HG02970 (cell line): ENCODE measurements at regions not wholly inside any gene's neighbourhood (a gene's known extent, or its start where the extent isn't known, plus 50 kb on each side); places are given as distances from the start of the nearest gene placed in this dataset.

Experiments used
- ATAC-seq: cut with Tn5 transposase; IDR thresholded peaks from one replicate; pipeline ENCODE4 v1.9.1; 2021; ENCODE audit warnings: mild to moderate bottlenecking, moderate library complexity, moderate number of reproducible peaks; ENCODE audit not compliant: unreplicated experiment, low FRiP score

DNA sequence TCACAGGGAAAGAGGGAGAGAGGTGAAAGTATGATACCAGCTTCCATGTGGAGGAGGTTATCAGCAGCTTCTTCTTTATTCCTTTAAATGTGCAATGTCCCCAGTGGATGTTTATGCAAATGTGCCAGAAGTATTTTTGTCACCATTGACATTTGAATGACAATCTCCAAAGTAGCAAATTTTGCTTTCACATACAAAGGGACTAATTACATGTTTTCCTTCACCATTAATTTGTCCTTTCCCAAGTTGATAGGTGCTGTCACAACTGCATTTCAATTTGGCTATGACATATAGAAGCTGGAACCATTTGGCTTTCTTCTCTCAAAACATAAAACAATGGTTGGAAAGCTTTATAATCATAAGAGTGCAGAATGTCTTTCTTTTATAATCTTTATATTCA lies 469.0 kb upstream of the NWD2 start:
- no peak for ATAC-seq

DNA sequence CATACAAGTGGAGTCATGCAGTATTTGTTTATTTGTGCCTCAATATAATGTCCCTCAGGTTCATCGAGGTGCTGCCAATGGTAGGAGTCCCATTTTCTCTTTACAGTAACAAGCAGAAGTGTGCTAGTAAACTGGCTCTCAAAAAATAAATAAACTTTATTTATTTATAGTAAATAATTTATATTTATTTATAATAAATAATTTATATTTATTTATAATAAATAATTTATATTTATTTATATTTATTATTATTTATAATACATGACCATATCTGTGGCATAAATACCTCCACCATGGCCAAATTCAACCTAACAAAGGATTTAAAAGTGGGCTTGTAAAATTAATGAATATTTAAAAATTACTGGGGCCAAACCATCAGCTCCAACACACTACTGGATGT lies 464.9 kb upstream of the NWD2 start:
- no peak for ATAC-seq

DNA sequence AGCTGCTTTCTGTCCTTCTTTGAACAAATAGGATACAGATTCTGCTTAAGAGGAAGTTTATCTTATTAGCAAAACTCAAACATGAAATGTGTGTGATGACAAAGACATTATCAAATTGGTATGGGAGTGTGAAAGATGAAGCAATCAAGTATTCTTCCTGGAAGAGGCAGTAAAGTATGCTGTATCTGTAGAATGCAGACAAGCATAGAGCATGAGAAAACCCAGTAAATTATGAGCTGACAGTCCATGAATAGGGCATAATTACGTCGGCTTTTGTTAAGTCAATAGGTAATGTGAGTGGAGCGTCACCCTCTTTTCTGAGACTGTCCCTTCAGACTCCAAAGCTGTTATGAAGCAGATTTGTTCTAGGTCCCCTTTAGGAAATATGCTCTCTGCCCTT lies 458.6 kb upstream of the NWD2 start:
- no peak for ATAC-seq

DNA sequence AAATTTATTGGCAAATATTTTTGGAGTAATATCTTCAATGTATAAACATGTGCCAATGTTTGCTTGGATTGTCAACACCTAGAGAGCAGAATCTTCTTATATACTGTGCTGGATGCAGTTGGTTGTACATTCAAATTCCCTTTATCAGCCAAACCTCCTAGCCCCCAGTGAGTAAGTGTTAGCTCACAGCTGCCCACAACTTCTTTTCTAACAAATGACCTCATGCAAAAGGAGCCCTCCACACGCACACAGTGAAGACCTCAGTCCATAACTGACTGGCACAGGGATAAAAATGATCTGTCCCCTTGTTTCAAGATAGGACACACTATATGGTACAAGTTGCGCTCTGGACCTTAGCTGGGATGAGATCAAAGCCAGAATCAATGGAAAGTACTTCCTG lies 458.0 kb upstream of the NWD2 start:
- no peak for ATAC-seq

DNA sequence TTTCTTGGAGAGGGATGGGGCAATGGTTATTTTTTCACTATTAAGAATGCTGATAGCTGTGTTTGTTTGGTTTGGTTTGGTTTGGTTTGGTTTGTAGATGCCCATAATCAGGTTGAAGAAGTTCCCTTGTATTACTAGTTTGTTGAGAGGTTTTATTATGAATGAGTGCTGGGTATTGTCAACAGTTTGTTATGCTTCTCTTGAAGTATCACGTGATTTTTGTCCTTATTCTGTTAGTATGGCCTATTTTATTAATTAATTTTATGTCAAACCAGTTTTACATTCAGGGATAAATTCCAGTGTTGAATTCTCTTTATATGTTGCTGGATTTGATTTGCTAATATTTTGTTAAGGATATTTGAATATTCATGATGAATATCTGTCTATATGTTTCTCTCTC lies 449.8 kb upstream of the NWD2 start:
- no peak for ATAC-seq

DNA sequence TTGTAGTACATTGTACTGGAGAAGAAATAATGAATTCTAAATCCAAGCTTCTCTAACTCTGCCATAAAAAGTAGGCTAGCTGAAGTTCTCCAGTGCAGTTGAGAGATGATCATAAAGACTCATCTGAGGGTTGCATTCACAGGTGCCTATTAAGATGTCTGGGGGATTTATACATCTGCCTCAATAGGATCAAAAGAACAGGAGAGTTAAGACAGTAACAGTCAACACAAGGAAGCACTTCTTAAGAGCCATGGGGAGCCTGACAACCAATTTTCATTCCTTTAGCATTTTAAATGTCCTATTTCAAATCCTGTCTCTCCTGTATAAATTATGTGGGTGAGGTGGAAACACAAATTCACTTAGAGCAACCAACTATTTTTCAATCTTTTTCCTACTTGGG lies 432.4 kb upstream of the NWD2 start:
- ATAC-seq: no peak

DNA sequence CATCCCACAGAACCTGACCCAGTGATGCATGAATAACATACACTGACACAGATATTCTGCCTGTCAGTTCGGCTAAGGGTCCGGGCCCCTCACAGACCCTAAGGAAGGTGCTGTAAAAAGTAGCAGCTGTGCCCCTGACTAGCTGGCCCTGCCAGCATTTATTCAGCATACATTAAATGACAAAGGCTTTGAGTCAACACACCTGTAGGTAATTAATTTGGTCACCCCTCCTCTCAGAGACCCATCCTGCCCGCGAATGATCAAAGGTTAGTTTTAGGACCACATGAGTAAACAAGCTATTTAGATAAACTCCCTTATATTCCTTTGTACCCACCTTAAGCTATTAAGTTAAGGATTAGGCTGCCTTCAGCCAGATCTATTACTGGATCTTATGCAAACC lies 429.0 kb upstream of the NWD2 start:
- ATAC-seq: no peak

DNA sequence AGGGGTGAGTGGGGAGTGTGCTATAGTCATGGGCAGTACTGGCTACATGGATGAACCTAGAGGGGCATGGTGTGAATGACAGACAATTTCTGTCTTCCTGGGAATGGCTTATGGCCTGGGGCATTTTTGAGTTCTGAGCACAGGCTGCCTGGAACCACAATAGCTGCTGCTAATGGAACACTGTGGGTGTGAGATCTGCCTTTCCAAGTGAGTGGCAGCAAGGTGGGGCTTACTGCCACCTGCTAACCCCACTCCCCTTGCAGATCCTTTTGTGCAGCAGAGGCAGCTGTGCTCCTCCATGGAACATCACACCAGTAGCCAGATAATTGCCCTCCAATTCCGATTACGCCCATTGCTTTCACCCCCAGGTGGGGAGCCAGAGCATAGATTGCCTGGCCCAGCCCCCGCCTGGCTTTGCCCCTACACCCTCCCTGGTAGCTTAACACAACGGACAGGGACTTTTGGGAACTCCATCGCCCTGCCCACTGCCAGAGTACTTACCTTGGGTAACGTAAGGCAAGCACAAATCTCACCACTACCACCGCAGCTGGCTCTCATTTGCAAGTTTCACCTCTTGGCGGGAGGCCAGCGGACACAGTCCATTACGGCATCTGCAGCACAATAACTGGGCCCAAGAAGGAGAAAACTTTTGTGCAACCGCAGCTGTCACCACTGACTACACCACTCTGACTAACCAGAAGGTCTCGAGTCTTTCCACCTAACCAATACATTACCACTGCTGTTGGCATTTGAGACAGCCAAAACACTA lies 421.2 kb upstream of the NWD2 start:
- no peak for ATAC-seq

DNA sequence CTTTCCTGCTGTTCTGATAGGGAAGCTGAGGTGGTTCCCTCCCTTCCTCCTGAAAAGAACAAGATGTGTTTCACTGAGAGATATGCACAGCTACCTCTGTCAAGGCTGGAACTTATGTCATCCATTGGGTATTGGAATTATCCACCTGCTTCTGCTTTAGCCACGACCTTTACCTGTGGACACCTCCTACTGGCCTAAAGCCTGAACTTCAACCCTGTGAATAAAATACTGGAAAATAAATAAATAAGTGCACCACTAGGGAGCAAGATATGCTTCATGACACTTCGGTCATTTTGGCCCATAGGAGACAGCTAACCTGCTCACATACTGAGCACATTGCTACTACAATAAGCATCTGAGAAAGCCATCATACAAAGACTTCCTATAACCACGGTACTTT lies 419.9 kb upstream of the NWD2 start:
- no peak for ATAC-seq

DNA sequence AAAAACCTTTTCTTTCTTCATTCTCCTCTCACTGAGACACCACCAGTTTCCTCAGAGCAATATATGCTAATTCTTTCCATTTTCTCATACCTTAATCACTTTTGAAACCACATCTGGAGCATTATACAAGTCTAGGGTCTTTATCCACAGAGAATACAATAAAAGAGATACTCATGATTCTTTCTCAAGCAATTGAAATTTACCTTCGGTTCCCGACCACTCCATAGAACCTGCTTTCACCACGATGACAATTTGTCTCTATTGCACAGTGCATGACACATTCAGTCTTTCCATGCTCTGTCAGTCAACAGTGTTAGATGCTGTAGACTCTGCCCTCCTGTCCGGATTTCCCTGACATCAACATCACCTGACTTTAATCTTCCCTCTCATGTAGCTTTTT lies 409.3 kb upstream of the NWD2 start:
- ATAC-seq: no peak

DNA sequence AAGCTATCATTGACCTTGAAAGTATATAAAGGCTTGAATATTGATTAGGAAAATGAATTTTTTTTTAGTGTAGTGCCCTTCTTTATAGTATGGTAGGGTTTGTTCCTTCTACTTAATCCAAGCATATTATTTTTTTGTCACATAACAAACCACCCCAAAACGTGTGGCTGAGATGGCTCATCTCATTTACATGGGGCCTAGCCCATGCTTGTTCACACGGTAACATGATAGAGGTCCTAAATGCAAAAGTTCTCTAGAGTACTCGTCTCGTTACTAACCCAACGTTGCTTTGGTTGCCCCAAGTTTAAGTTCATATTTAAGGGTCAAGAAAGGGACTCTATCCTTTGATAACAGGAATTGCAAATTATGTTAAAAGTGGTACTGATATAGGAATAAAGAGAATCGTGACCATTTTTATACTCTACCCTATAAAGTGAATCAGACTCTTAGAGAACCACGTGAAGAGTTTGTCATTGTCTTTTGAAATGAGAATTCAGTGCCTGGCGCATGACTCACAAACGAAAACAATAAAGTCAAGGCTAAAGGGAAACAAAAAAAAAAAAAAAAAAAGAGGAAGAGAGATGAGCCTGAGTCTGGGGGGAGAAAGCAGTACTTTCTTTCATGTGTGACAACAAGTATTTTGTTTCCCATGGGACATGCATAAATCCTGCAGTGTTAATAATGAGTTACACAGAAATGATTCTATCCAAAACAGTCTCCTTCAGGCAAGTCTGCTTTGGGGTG lies 402.8 kb upstream of the NWD2 start:
- no peak for ATAC-seq

DNA sequence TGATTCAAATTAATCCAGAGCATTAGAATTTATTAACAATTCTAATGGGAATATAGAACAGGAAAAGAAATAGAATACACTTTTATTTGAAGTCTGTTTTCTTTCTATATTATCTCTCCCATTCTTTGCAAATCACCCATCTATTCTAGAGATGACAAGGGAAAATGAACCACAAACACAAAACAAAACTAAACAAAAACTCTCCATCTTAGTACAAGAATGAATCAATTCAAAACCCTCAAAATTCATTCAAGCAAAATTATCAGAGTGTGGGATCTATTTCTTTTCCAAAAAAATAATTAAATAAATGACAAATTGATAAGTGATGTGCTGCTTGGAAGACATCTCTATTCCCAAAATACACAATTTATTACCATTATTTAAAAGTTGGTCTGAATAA lies 400.1 kb upstream of the NWD2 start:
- no peak for ATAC-seq

DNA sequence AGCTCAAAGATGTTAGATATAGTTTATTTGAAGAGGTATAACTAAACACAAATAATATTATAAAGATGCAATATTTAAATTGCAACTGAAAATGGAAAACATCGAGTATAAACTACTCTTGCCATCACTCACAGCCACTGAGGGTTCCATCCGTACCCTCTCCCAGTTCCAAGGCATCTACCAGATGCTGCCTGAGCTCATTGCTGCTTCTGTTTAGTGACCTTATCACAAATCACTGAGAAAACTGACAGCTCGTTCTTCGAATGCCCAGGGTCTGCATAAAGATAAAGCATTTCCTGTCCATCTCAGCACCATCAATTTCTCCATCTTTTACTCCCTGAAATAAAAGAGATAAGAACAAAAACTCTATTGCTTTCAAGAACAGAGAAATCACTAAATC lies 391.7 kb upstream of the NWD2 start:
- no peak for ATAC-seq

DNA sequence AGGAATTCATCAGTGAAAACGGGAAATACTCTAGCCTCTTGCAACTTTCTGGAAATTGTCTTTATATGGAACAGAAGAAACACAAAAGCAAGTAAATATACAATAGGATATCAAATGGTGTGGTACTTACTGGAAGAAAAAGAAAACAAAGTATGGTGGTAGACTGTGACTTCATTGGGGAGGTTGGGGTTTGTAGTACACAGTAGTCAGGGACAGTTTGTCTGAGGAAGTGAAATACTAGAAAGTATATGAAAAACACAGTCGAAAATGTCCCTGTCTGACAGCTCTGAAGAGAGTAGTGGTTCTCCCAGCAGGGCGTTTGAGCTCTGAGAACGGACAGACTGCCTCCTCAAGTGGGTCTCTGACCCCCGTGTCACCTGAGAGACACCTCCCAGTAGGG lies 390.0 kb upstream of the NWD2 start:
- ATAC-seq: no peak

DNA sequence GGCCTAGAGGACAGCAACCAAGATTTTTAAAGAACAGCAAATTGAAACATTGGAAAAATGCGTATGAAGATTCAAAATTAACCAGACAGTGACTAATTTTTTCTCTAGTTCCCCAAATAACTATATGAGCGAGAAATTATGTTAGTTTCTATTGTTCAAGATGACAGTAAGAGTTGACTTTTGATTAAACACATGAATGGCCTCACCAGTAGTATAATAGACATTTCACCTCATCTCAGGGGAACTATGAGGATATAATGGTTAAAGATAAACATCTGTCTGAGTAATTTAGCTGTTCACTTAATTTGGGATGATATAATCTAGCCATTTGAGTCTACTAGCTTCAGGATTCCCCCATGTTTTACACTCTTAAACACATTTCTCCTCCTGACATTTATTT lies 380.9 kb upstream of the NWD2 start:
- no peak for ATAC-seq

DNA sequence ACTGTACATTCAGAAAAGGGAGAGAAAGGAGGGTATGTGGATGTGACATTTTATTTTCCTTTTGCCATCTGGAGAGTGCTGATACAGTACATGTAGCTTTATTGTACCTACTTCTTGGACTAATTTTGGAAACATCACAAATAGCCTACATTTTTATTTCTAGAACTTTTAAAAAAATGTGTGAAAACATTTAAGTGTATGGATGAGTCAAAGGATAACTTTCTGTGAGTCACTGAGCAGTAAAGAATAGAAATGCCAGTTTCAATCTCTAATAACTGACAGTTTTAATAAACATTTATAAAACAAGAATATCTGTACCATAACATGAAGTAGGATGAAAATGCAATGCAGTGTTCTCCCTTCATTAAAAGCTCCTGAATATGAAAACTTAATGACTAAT lies 374.4 kb upstream of the NWD2 start:
- no peak for ATAC-seq

DNA sequence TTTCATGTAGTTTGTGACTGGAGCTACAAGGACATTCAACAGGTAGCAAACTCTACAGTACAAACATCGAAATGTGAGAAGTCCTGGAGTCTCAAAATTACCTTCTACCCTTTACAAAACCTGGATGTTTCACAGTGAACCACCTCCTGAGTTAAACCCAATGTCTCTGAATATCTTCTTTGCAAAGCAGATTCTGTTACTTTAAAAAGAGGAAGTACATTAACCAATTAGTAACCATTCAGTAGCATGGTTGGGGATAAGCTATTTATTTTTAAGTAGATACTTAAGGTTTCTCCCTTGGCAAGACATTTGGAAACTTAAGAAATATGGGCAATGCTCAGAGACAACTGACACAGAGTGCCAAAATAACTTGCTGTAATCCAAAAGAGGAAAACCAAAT lies 371.9 kb upstream of the NWD2 start:
- no peak for ATAC-seq

DNA sequence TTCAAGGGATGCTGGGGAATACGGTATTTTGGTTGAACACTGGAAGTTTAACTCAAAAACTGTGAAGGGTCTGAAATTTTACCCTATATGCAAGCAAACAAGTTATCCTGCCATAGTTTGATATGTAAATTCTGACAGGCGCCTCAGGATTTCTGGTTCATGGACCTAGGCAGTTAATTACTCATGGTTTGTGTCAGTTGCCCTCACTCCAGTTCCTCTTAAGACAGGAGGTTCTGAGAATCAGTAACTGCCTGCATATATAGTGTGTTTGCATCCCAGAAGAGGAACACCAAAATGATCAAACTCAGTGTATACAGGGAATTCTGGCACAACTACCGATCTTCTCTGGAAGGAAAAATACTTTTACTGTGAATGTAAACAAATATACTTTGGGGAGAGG lies 360.4 kb upstream of the NWD2 start:
- no peak for ATAC-seq

DNA sequence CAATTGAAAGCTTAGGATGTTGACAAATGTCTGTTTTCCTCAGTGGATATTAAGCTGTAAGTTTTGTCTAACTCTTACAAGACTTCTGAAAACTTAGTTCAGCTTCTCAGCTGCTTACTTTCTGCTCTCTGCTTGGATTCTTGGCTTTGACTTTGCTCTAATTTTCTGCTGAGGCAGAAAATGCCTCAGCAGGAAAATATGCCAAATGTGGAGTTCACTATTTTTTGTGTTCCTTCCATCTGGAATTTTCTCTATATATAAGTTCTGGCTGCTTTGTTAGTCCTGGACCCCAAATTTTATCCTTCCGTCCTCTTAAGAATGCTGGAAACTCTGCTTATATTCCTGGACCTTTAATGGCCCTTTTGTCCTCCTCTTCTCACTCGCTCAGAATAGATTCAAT lies 352.6 kb upstream of the NWD2 start:
- ATAC-seq: no peak

DNA sequence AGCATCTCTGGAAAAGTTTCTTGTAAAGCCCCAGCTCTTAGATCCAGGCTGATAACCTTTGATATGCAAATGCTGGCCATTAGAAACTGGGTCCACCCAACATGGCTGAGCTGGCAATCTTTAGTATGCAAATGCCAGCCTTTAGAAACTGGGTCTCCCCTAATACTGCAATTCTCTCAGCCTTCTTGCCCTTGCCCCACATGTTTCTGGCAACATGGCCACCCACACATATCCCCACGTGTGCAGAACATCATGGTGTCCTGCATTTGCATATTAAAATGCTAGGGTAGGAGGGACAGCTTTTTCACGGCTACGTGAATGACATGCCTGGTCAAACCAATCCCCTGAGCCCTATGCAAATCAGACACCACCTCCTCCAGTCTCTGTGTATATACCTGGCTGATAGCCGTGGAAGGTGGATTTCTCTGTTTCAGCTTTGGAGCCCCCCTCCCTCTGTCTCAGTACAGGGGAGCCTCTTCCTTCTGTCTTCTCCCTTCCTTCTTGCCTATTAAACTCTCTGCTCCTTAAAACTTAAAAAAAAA lies 344.0 kb upstream of the NWD2 start:
- no peak for ATAC-seq

DNA sequence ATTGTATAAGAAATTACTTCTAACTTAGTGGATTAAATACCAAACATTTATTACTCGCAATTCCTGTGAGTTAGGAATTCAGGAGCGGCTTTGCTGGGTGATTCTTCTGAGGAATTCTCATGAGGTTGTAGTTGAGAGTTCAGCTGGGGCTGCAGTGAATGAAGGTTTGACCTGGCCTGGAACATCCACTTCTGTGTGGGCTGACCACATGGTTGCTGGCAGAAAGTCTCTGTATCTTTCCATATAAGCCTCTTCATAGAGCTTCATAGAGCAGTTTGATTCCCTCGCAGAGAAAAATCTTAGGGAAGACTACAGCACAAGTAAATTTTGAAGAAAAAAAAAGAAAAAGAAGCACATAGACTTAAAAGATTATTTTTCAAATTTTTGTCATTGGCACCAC lies 339.7 kb upstream of the NWD2 start:
- ATAC-seq: no peak

DNA sequence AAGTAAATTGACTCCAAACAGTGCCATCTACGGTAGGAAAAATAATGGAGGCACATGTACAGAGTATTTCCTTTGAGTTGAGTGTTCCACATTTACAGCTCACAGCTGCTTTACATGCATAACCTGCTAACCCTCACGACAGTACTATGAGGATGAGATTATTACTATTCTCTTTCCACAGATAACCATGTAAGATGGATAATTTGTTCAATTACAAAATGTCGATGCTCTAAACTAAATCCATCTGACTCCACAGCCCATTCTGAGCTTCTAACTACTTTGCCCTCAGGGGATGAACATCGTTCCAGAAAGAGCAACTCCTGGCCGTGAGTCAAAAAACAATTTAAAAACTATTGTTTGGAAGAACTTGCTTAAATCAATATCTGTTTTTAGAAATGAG lies 330.4 kb upstream of the NWD2 start:
- ATAC-seq: no peak
